Lung (tissue), 11 donors: ENCODE measurements at regions not wholly inside any gene's neighbourhood (a gene's known extent, or its start where the extent isn't known, plus 50 kb on each side); places are given as distances from the start of the nearest gene placed in this dataset.

Experiments used
- ATAC-seq: fragments of 200-7000 bp; cut with Tn5 transposase; one replicate; pipeline ENCODE4 v1.9.1; 2020; ENCODE audit warnings: moderate number of reproducible peaks; ENCODE audit not compliant: insufficient read depth, low FRiP score
- DNase-seq, 3 donors: peaks; one replicate each; pipeline ENCODE4 v3.0.0-alpha.2; 2013 to 2017
- H3K27ac ChIP-seq, 2 donors: one replicate each; pipeline ENCODE4 v1.5.1; 2013; ENCODE audit warnings: mild to moderate bottlenecking in 2 of 2, moderate library complexity in 2 of 2, control low read depth in 1 of 2, inconsistent platforms in 1 of 2, low read depth in 1 of 2, low read length in 1 of 2
- H3K27me3 ChIP-seq, 3 donors: one replicate each; pipeline ENCODE4 v1.5.1; 2013; ENCODE audit warnings: low read length in 2 of 3; ENCODE audit not compliant: control insufficient read depth in 3 of 3, insufficient read depth in 3 of 3
- H3K36me3 ChIP-seq, 4 donors: one replicate each; pipeline ENCODE4 v1.5.1; 2013; ENCODE audit warnings: low read length in 4 of 4, mild to moderate bottlenecking in 1 of 4, moderate library complexity in 1 of 4; ENCODE audit not compliant: control insufficient read depth in 4 of 4, insufficient read depth in 4 of 4
- H3K4me1 ChIP-seq, 5 donors: one replicate each; pipeline ENCODE4 v1.5.1; 2013; ENCODE audit warnings: low read length in 5 of 5, mild to moderate bottlenecking in 2 of 5, moderate library complexity in 1 of 5; ENCODE audit not compliant: control insufficient read depth in 5 of 5, insufficient read depth in 5 of 5
- H3K4me3 ChIP-seq: one replicate; pipeline ENCODE4 v1.5.1; 2013; ENCODE audit warnings: mild to moderate bottlenecking, control low read depth, moderate library complexity
- H3K9ac ChIP-seq, 2 donors: one replicate each; pipeline ENCODE4 v1.5.1; 2013; ENCODE audit warnings: low read length in 2 of 2, control low read depth in 1 of 2; ENCODE audit not compliant: insufficient read depth in 1 of 2
- H3K9me3 ChIP-seq, 4 donors: one replicate each; pipeline ENCODE4 v1.5.1; 2013; ENCODE audit warnings: low read length in 3 of 4, mild to moderate bottlenecking in 1 of 4, moderate library complexity in 1 of 4; ENCODE audit not compliant: control insufficient read depth in 4 of 4, insufficient read depth in 3 of 4
- CTCF ChIP-seq: IDR thresholded peaks from 2 replicates; pipeline ENCODE4 v1.5.1; 2012; ENCODE audit warnings: mild to moderate bottlenecking; ENCODE audit errors: control extremely low read depth, extremely low read depth
- WGBS, 2 donors: extraction: QIAGEN DNeasy Blood & Tissue Kit; methylation state at CpG; one replicate each; pipeline ENCODE4 v1.1.7; 2013; 5-methylcytosine and 5-hydroxymethylcytosine counted together
- donor health status: control.
- donor health status: control.
- donor health status: Bipolar disorder and iron deficiency.
- donor health status: healthy.
- donor health status: DM: yes; HTN: yes; CAD: no.

GRCh38 chr12:3988519-3989217, 115.5 kb upstream of the PARP11 start:
- TF ChIP-seq CTCF, result no peak
- 51 to 59% methylated on average over 4 of the region's 4 CpGs for WGBS, 2 donors
- H3K9me3 ChIP-seq, result peaks cover 0 to 2% (median 0%) of the 10 kb centered on the region in 4 donors
- H3K9ac ChIP-seq, result no peak overlapping the region
- H3K4me1 ChIP-seq, result peaks cover 0 to 20% (median 0%) of the 10 kb centered on the region in 5 donors
- H3K4me3 ChIP-seq, result no peak overlapping the region
- DNase-seq, result peak in 1 of 3 donors; percentile 39
- no peak for ATAC-seq
- no peak overlapping the region for H3K27ac ChIP-seq
- H3K27me3 ChIP-seq, result no peaks in the 10 kb centered on the region
- no peaks in the 10 kb centered on the region for H3K36me3 ChIP-seq

- Histone ChIP-seq H3K36me3 (no peaks in the 10 kb centered on the region), H3K4me1 (peaks cover 0 to 20% (median 0%) of the 10 kb centered on the region in 5 donors), H3K9ac (no peak overlapping the region), H3K27me3 (no peaks in the 10 kb centered on the region), H3K4me3 (no peak overlapping the region), H3K27ac (no peak overlapping the region), H3K9me3 (peaks cover 0 to 2% (median 0%) of the 10 kb centered on the region in 4 donors)
- DNase-seq (no peak), ATAC-seq (no peak)
- no peak for TF ChIP-seq CTCF
- WGBS, 2 donors, result 88 to 92% methylated on average over 4 of the region's 4 CpGs
Observed at GRCh38 chr12:3987571-3987970, 114.4 kb upstream of the PARP11 start.

GRCh38 chr12:3980504-3981272, 107.5 kb upstream of the PARP11 start:
- WGBS, 2 donors, result 78 to 85% methylated on average over 11 of the region's 11 CpGs
- Histone ChIP-seq H3K9me3 (no peaks in the 10 kb centered on the region), H3K36me3 (no peaks in the 10 kb centered on the region), H3K9ac (no peak overlapping the region), H3K4me1 (no peaks in the 10 kb centered on the region), H3K27ac (no peak overlapping the region), H3K27me3 (no peaks in the 10 kb centered on the region), H3K4me3 (no peak overlapping the region)
- ATAC-seq (no peak), DNase-seq (no peak)
- no peak for TF ChIP-seq CTCF
